Lower leg skin (tissue), 3 donors: ENCODE measurements at regions not wholly inside any gene's neighbourhood (a gene's known extent, or its start where the extent isn't known, plus 50 kb on each side); places are given as distances from the start of the nearest gene placed in this dataset.

Experiments used
- CTCF ChIP-seq, 3 donors: fragments of 450-650 bp; IDR thresholded peaks; one replicate each; pipeline ENCODE4 v1.5.1; 2016; ENCODE audit warnings: antibody characterized with exemption in 3 of 3, mild to moderate bottlenecking in 3 of 3, moderate library complexity in 2 of 3
- POLR2A ChIP-seq, 2 donors: fragments of 450-650 bp; IDR thresholded peaks; one replicate each; pipeline ENCODE4 v1.6.1; 2016 to 2017; ENCODE audit warnings: antibody characterized with exemption in 2 of 2, mild to moderate bottlenecking in 1 of 2, moderate library complexity in 1 of 2

GRCh38 chr2:82939211-82939610, 1519.9 kb downstream of the SUCLG1 start:
- TF ChIP-seq POLR2A (IDR thresholded peaks at IDR 0.05) (no peak), CTCF (IDR thresholded peaks at IDR 0.05) (no peak)
